Mesendoderm (in vitro differentiated cells): ENCODE measurements at regions not wholly inside any gene's neighbourhood (a gene's known extent, or its start where the extent isn't known, plus 50 kb on each side); places are given as distances from the start of the nearest gene placed in this dataset.
A peak's percentile ranks its signal among the peaks of the same experiment; 100 is the strongest.

Source experiments
- DNase-seq: peaks from one replicate; pipeline ENCODE4 v3.0.0; 2013
- H2AK5ac ChIP-seq: 2 replicates; pipeline ENCODE4 v1.6.1; 2013; ENCODE audit warnings: low read length, inconsistent platforms
- H2BK120ac ChIP-seq: 2 replicates; pipeline ENCODE4 v1.6.1; 2013; ENCODE audit warnings: low read depth, mild to moderate bottlenecking, low read length, moderate library complexity, mixed read lengths
- H2BK15ac ChIP-seq: replicated peaks from 2 replicates; pipeline ENCODE4 v1.6.1; 2013; ENCODE audit warnings: low read depth, mild to moderate bottlenecking, moderate library complexity
- H2BK5ac ChIP-seq: 2 replicates; pipeline ENCODE4 v1.6.1; 2013; ENCODE audit warnings: low read length, inconsistent platforms
- H3K18ac ChIP-seq: 2 replicates; pipeline ENCODE4 v1.6.1; 2013; ENCODE audit warnings: mild to moderate bottlenecking, low read length, mixed read lengths
- H3K23ac ChIP-seq: one replicate; pipeline ENCODE4 v1.6.1; 2013; ENCODE audit warnings: low read length
- H3K27ac ChIP-seq: 2 replicates; pipeline ENCODE4 v1.5.1; 2013; ENCODE audit warnings: low read depth, mild to moderate bottlenecking, inconsistent platforms, low read length, moderate library complexity
- H3K27me3 ChIP-seq: 2 replicates; pipeline ENCODE4 v1.6.1; 2013; ENCODE audit warnings: low read length, control low read depth, mild to moderate bottlenecking, inconsistent platforms; ENCODE audit not compliant: insufficient read depth, poor library complexity
- H3K36me3 ChIP-seq: 2 replicates; pipeline ENCODE4 v1.6.1; 2013; ENCODE audit warnings: low read length, inconsistent platforms; ENCODE audit not compliant: control insufficient read depth, insufficient read depth
- H3K4ac ChIP-seq: one replicate; pipeline ENCODE4 v1.6.1; 2013; ENCODE audit warnings: low read depth, mild to moderate bottlenecking, low read length, moderate library complexity
- H3K4me1 ChIP-seq: 2 replicates; pipeline ENCODE4 v1.6.1; 2013; ENCODE audit warnings: low read depth, low read length, inconsistent platforms; ENCODE audit not compliant: control insufficient read depth
- H3K4me2 ChIP-seq: 2 replicates; pipeline ENCODE4 v1.6.1; 2013; ENCODE audit warnings: low read length
- H3K4me3 ChIP-seq: 2 replicates; pipeline ENCODE4 v1.5.1; 2013; ENCODE audit warnings: mild to moderate bottlenecking, low read length
- H3K56ac ChIP-seq: one replicate; pipeline ENCODE4 v1.6.1; 2013; ENCODE audit warnings: low read length
- H3K79me1 ChIP-seq: 2 replicates; pipeline ENCODE4 v1.6.1; 2013; ENCODE audit warnings: low read length, inconsistent platforms
- H3K79me2 ChIP-seq: 2 replicates; pipeline ENCODE4 v1.6.1; 2013; ENCODE audit warnings: mild to moderate bottlenecking, low read length; ENCODE audit not compliant: control insufficient read depth, insufficient read depth
- H3K9ac ChIP-seq: 2 replicates; pipeline ENCODE4 v1.6.1; 2013; ENCODE audit warnings: low read length, inconsistent platforms
- H4K5ac ChIP-seq: one replicate; pipeline ENCODE4 v1.6.1; 2013; ENCODE audit warnings: low read length
- H4K8ac ChIP-seq: one replicate; pipeline ENCODE4 v1.6.1; 2013; ENCODE audit warnings: low read depth, mild to moderate bottlenecking, control low read depth, low read length, moderate library complexity
- WGBS: extraction: QIAGEN DNeasy Blood & Tissue Kit; methylation state at CpG from one replicate; pipeline ENCODE4 v1.1.7; 2013; ENCODE audit warnings: low lambda C conversion rate, missing lambda C conversion rate; ENCODE audit not compliant: insufficient coverage; ENCODE audit errors: extremely low coverage; 5-methylcytosine and 5-hydroxymethylcytosine counted together

DNA sequence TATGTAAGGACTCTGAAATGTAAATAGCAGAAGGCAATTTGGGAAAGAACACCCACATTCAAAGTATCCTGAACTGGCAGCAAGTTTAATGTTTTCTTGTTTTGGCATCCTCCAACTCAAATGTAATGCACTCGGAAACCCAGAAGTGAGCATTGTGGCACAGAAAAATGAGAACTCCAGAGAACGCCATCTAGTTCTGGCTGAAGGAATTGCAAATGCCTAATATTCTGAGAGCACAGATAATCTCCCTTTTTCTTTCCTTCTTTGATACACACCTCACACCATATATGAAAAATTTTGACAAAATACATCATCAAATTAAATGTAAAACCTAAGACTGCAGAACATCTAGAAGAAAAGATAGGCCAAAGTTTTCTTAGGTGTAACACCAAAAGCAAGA lies 52.1 kb downstream of the PWWP3B start:
- H3K4me1 ChIP-seq, result no peaks in the 10 kb centered on the region
- H4K5ac ChIP-seq, result no peak overlapping the region
- no peak overlapping the region for H3K18ac ChIP-seq
- WGBS, result no CpG with 5 or more reads among the region's 2 CpGs
- peak; percentile 2 for DNase-seq
- no peak overlapping the region for H2BK120ac ChIP-seq
- no peak overlapping the region for H2AK5ac ChIP-seq
- H3K4me2 ChIP-seq, result no peak overlapping the region
- H3K27ac ChIP-seq, result no peak overlapping the region
- no peaks in the 10 kb centered on the region for H3K79me1 ChIP-seq
- H3K56ac ChIP-seq, result no peak overlapping the region
- H3K27me3 ChIP-seq, result no peaks in the 10 kb centered on the region
- H3K79me2 ChIP-seq, result no peaks in the 10 kb centered on the region
- no peak overlapping the region for H3K23ac ChIP-seq
- no peak overlapping the region for H2BK15ac ChIP-seq
- H3K4ac ChIP-seq, result no peak overlapping the region
- H3K9ac ChIP-seq, result no peak overlapping the region
- no peak overlapping the region for H3K4me3 ChIP-seq
- no peak overlapping the region for H2BK5ac ChIP-seq
- H4K8ac ChIP-seq, result no peak overlapping the region
- H3K36me3 ChIP-seq, result no peaks in the 10 kb centered on the region

DNA sequence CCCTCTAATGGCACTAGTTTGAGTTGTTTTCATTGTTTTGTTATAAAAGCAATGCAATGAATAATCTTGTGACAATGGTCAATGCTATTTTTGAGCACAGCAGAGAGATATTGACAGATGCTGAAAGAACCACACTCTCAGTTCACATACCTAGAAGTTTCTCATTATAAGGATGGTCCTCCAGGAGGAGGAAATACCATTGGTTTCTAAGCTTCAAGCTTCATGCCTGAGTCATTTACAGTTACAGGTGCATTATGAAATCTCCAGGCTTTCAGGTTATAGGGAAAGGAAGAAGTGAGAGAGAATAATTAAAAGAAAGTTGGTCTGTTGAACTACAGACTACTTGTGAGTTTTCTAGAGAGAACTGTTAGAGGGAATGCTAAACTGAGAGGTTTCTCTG lies 75.3 kb downstream of the PWWP3B start:
- Histone ChIP-seq H4K5ac (no peak overlapping the region), H3K9ac (no peak overlapping the region), H4K8ac (no peak overlapping the region), H3K36me3 (no peaks in the 10 kb centered on the region), H2BK120ac (no peak overlapping the region), H3K56ac (no peak overlapping the region), H2BK5ac (no peak overlapping the region), H3K27me3 (no peaks in the 10 kb centered on the region), H3K27ac (no peak overlapping the region), H3K4me1 (no peaks in the 10 kb centered on the region), H2AK5ac (no peak overlapping the region), H3K23ac (no peak overlapping the region), H2BK15ac (no peak overlapping the region), H3K4ac (no peak overlapping the region), H3K79me2 (no peaks in the 10 kb centered on the region), H3K79me1 (no peaks in the 10 kb centered on the region), H3K18ac (no peak overlapping the region), H3K4me2 (no peak overlapping the region), H3K4me3 (no peak overlapping the region)
- no peak for DNase-seq

DNA sequence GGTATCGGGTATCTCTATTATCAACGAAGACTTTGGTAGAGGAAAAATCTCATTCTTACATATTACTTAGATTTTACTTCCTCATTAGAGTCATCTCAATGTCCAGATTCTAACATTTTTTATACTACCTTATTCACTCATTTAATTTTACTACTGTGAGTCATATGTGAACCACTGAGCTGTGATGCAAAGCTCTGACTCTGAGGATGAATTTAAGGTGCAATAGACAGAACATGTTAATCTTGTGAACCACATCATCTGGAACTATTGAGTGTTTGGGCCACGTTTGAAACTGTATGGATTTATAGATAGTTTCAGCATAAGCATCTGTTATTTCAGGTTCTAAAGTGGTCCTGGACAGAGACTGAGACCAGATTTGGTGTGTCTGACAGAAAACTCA lies 78.4 kb downstream of the PWWP3B start:
- Histone ChIP-seq H2BK5ac (no peak overlapping the region), H3K56ac (no peak overlapping the region), H4K5ac (no peak overlapping the region), H3K4ac (no peak overlapping the region), H3K4me2 (no peak overlapping the region), H3K36me3 (no peaks in the 10 kb centered on the region), H2BK15ac (no peak overlapping the region), H3K27me3 (no peaks in the 10 kb centered on the region), H4K8ac (no peak overlapping the region), H3K18ac (no peak overlapping the region), H3K79me1 (no peaks in the 10 kb centered on the region), H3K23ac (no peak overlapping the region), H3K9ac (no peak overlapping the region), H3K4me1 (no peaks in the 10 kb centered on the region), H3K27ac (no peak overlapping the region), H2AK5ac (no peak overlapping the region), H2BK120ac (no peak overlapping the region), H3K4me3 (no peak overlapping the region), H3K79me2 (no peaks in the 10 kb centered on the region)
- DNase-seq, result no peak
- no CpG with 5 or more reads among the region's 3 CpGs for WGBS

DNA sequence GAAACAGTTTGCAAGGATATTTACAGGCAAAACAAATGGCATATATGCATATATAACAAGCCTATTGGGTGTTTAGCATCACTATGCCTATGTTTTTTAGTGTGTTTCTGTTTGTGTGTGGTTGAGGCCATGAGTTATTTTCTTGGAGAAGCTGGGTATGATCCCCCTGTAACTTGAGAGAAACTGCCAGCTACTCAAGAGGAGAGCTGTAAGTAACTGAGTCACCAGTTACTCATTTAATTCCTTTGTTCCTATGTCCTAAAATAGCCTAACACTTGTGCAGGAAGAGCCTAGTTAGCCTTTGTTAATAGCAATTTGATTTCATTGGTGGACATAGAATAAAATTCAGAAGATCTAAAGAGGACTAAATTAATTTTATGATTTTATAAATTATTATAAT lies 79.1 kb downstream of the PWWP3B start:
- H4K5ac ChIP-seq, result no peak overlapping the region
- no peak overlapping the region for H3K4me2 ChIP-seq
- H3K79me2 ChIP-seq, result no peaks in the 10 kb centered on the region
- no peak for DNase-seq
- no peak overlapping the region for H3K18ac ChIP-seq
- no peak overlapping the region for H3K9ac ChIP-seq
- H2BK5ac ChIP-seq, result no peak overlapping the region
- no peak overlapping the region for H3K4me3 ChIP-seq
- no peaks in the 10 kb centered on the region for H3K27me3 ChIP-seq
- H3K4me1 ChIP-seq, result no peaks in the 10 kb centered on the region
- H2BK15ac ChIP-seq, result no peak overlapping the region
- no peak overlapping the region for H3K4ac ChIP-seq
- H4K8ac ChIP-seq, result no peak overlapping the region
- no peak overlapping the region for H3K27ac ChIP-seq
- H2AK5ac ChIP-seq, result no peak overlapping the region
- no peak overlapping the region for H3K23ac ChIP-seq
- no peaks in the 10 kb centered on the region for H3K79me1 ChIP-seq
- no peaks in the 10 kb centered on the region for H3K36me3 ChIP-seq
- no peak overlapping the region for H2BK120ac ChIP-seq
- H3K56ac ChIP-seq, result no peak overlapping the region

DNA sequence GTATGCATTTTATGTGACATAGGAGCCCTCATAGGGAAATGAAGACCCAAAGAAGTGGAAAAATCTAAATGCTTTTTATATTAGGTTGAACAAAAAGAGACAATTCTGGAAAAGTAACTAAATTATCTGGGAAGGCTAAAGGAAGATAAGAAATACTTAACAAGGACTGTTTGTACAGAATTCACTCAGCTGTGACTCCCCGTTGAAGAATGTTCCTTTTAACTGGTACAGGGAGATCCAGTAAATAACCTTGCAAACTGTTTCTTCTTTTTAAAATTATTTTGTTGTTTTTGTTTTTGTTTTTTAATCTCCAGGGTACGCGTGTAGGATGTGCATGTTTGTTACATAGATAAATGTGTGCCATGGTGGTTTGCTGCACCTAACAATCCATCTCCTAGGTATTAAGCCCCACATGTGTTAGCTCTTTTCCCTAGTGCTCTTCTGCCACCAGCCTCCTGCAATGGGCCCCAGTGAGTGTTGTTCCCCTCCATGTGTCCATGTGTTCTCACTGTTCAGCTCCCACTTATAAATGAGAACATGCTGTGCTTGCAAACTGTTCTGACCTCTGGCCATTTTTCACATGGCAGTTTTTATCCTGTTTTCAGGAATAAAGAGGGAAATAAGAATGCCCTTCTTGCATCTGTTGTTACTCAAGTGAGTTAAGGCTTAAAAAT lies 81.7 kb downstream of the PWWP3B start:
- no peaks in the 10 kb centered on the region for H3K27me3 ChIP-seq

DNA sequence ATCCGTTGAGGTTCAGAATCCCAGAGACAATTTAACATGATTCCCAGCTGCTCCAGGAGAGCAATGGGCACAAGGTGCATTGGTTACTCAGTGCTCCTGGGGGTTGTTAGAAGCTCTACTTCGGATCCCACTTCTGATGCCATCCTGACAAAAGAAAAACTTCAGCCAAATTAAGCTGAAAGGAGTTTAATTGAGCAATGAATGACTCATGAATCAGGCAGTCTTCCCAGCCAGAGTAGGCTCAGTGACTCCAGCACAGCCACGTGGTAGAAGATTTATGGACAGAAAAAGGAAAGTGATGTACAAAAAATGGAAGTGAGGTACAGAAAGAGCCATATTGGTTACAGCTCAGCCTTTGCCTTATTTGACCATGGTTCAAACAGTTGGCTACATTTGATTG lies 95.7 kb downstream of the PWWP3B start:
- H3K23ac ChIP-seq, result no peak overlapping the region
- H3K79me2 ChIP-seq, result no peaks in the 10 kb centered on the region
- H3K27ac ChIP-seq, result no peak overlapping the region
- no peak overlapping the region for H3K4ac ChIP-seq
- H2BK120ac ChIP-seq, result no peak overlapping the region
- H3K4me3 ChIP-seq, result no peak overlapping the region
- no peaks in the 10 kb centered on the region for H3K79me1 ChIP-seq
- H4K5ac ChIP-seq, result no peak overlapping the region
- no peak overlapping the region for H2BK5ac ChIP-seq
- no peak for DNase-seq
- no peak overlapping the region for H2BK15ac ChIP-seq
- H4K8ac ChIP-seq, result no peak overlapping the region
- no peak overlapping the region for H2AK5ac ChIP-seq
- H3K4me1 ChIP-seq, result no peaks in the 10 kb centered on the region
- H3K36me3 ChIP-seq, result no peaks in the 10 kb centered on the region
- WGBS, result no CpG with 5 or more reads among the region's 3 CpGs
- no peak overlapping the region for H3K56ac ChIP-seq
- no peak overlapping the region for H3K9ac ChIP-seq
- H3K4me2 ChIP-seq, result no peak overlapping the region
- H3K27me3 ChIP-seq, result no peaks in the 10 kb centered on the region
- H3K18ac ChIP-seq, result no peak overlapping the region

More for the DNA sequence above, 81.7 kb downstream of the PWWP3B start:
- Histone ChIP-seq H3K27ac (no peak overlapping the region), H2AK5ac (no peak overlapping the region), H3K4me3 (no peak overlapping the region), H2BK5ac (no peak overlapping the region), H3K79me2 (no peaks in the 10 kb centered on the region), H4K8ac (no peak overlapping the region), H3K79me1 (no peaks in the 10 kb centered on the region), H2BK120ac (no peak overlapping the region), H3K23ac (no peak overlapping the region), H4K5ac (no peak overlapping the region), H3K18ac (no peak overlapping the region), H3K9ac (no peak overlapping the region), H3K4ac (no peak overlapping the region), H3K4me2 (no peak overlapping the region), H3K36me3 (no peaks in the 10 kb centered on the region), H3K56ac (no peak overlapping the region), H2BK15ac (no peak overlapping the region), H3K4me1 (no peaks in the 10 kb centered on the region)
- DNase-seq, result no peak
- WGBS, result no CpG with 5 or more reads among the region's 3 CpGs
